SK-N-SH (cell line): ENCODE measurements at regions not wholly inside any gene's neighbourhood (a gene's known extent, or its start where the extent isn't known, plus 50 kb on each side); places are given as distances from the start of the nearest gene placed in this dataset.

Experiments
- CTCF ChIA-PET: fragments of 300-600, 350-600 bp; formaldehyde crosslinking; extraction: SDS; loops from one replicate; lab custom pipeline; 2021; lab: Yijun Ruan, JAX
- POLR2A ChIA-PET: fragments of 350-600 bp; sonication (Branson Sonifier 250); formaldehyde crosslinking; extraction: SDS; loops from one replicate; lab custom pipeline; 2020; ENCODE audit warnings: antibody characterized with exemption, inconsistent platforms; lab: Yijun Ruan, JAX
- DNase-seq: peaks from one replicate; pipeline ENCODE4 v3.0.0; 2012
- H2AFZ ChIP-seq: fragments of 200-600 bp; sonication (generic); 2 replicates; pipeline ENCODE4 v1.8.1; 2016; ENCODE audit warnings: antibody characterized with exemption, mild to moderate bottlenecking, low read depth
- H3F3A ChIP-seq: fragments of 200-600 bp; sonication (generic); replicated peaks from 2 replicates; pipeline ENCODE3; 2016; ENCODE audit warnings: antibody characterized with exemption, mild to moderate bottlenecking; ENCODE audit not compliant: insufficient read depth
- H3K27ac ChIP-seq, 2 experiments: fragments of 200-500 bp in 1 of 2; fragments of 200-600 bp in 1 of 2; sonication (Bioruptor generic) in 1 of 2; sonication (generic), shearing (Covaris generic) in 1 of 2; 2 replicates each; pipeline versions ENCODE4 v1.5.1 to v1.6.1; 2014 to 2016; ENCODE audit warnings: low read depth in 2 of 2, inconsistent platforms in 1 of 2, low read length in 1 of 2, mild to moderate bottlenecking in 1 of 2, mixed read lengths in 1 of 2
- H3K27me3 ChIP-seq: fragments of 200-600 bp; sonication (generic), shearing (Covaris generic); 2 replicates; pipeline ENCODE4 v1.6.1; 2016; ENCODE audit warnings: mixed run types; ENCODE audit not compliant: insufficient read depth
- H3K36me3 ChIP-seq, 2 experiments: fragments of 200-500 bp in 1 of 2; fragments of 200-600 bp in 1 of 2; sonication (Bioruptor generic) in 1 of 2; sonication (generic) in 1 of 2; replicated peaks in 1 of 2; 2 replicates each; pipeline versions ENCODE3 to v1.5.1; 2014 to 2016; ENCODE audit warnings: low read length in 1 of 2, mild to moderate bottlenecking in 1 of 2; ENCODE audit not compliant: insufficient read depth in 2 of 2, control insufficient read depth in 1 of 2
- H3K4me1 ChIP-seq, 2 experiments: fragments of 200-500 bp in 1 of 2; fragments of 200-600 bp in 1 of 2; sonication (Bioruptor generic) in 1 of 2; sonication (generic), shearing (Covaris generic) in 1 of 2; 2 replicates each; pipeline versions ENCODE4 v1.5.1 to v1.6.1; 2014 to 2016; ENCODE audit warnings: low read depth in 1 of 2, low read length in 1 of 2, mixed run types in 1 of 2; ENCODE audit not compliant: insufficient read depth in 2 of 2, control insufficient read depth in 1 of 2
- H3K4me2 ChIP-seq: fragments of 200-600 bp; sonication (generic), shearing (Covaris generic); 2 replicates; pipeline ENCODE4 v1.6.1; 2017; ENCODE audit warnings: mixed run types
- H3K4me3 ChIP-seq, 2 experiments: fragments of 200-500 bp in 1 of 2; fragments of 200-600 bp in 1 of 2; sonication (Bioruptor generic) in 1 of 2; sonication (generic), shearing (Covaris generic) in 1 of 2; 2 replicates each; pipeline versions ENCODE4 v1.5.1 to v1.8.1; 2014 to 2016; ENCODE audit warnings: low read depth in 2 of 2, inconsistent platforms in 1 of 2, low read length in 1 of 2, mild to moderate bottlenecking in 1 of 2, mixed read lengths in 1 of 2, moderate library complexity in 1 of 2
- H3K79me2 ChIP-seq: fragments of 200-600 bp; sonication (generic); 2 replicates; pipeline ENCODE4 v1.8.1; 2017; ENCODE audit warnings: mild to moderate bottlenecking; ENCODE audit not compliant: insufficient read depth
- H3K9ac ChIP-seq: fragments of 200-600 bp; sonication (generic); 2 replicates; pipeline ENCODE4 v1.6.1; 2017; ENCODE audit warnings: mixed run types
- H3K9me2 ChIP-seq: fragments of 200-600 bp; sonication (generic); 2 replicates; pipeline ENCODE4 v1.6.1; 2017; ENCODE audit warnings: mixed run types
- H3K9me3 ChIP-seq: fragments of 200-600 bp; sonication (generic); 2 replicates; pipeline ENCODE4 v1.6.1; 2017; ENCODE audit warnings: mixed run types, mild to moderate bottlenecking, moderate library complexity
- H4K20me1 ChIP-seq: fragments of 200-600 bp; sonication (generic); 2 replicates; pipeline ENCODE4 v1.6.1; 2017; ENCODE audit warnings: mild to moderate bottlenecking, mixed run types; ENCODE audit not compliant: insufficient read depth
- CHD2 ChIP-seq: fragments of 150-350 bp; IDR thresholded peaks from 2 replicates; pipeline ENCODE4 v1.6.1; 2018; ENCODE audit warnings: low read length; ENCODE audit not compliant: partially characterized antibody
- ELF1 ChIP-seq: IDR thresholded peaks from 2 replicates; pipeline ENCODE4 v1.4.0; 2012
- EP300 ChIP-seq, 2 experiments: IDR thresholded peaks; 2 replicates each; pipeline versions ENCODE4 v1.4.0 to v1.6.1; 2012; ENCODE audit warnings: borderline replicate concordance in 1 of 2, low read depth in 1 of 2, low read length in 1 of 2
- FOSL2 ChIP-seq: IDR thresholded peaks from 2 replicates; pipeline ENCODE4 v1.4.0; 2012; ENCODE audit warnings: low read depth, mild to moderate bottlenecking, moderate library complexity, borderline replicate concordance
- FOXJ3 ChIP-seq: sonication (generic); formaldehyde crosslinking; IDR thresholded peaks from 2 replicates; pipeline ENCODE4 v1.5.1; 2020; ENCODE audit warnings: mild to moderate bottlenecking, missing genetic modification reagents
- GABPA ChIP-seq: IDR thresholded peaks from 2 replicates; pipeline ENCODE4 v1.4.0; 2012; ENCODE audit warnings: low read depth, mild to moderate bottlenecking
- GATA2 ChIP-seq: sonication (generic); formaldehyde crosslinking; IDR thresholded peaks from 2 replicates; pipeline ENCODE4 v1.5.0; 2020; ENCODE audit warnings: mild to moderate bottlenecking, missing genetic modification reagents
- JUND ChIP-seq: IDR thresholded peaks from 2 replicates; pipeline ENCODE4 v1.4.0; 2012
- MAX ChIP-seq: IDR thresholded peaks from 2 replicates; pipeline ENCODE4 v1.4.0; 2012; ENCODE audit warnings: low read depth
- MEF2A ChIP-seq: IDR thresholded peaks from 2 replicates; pipeline ENCODE4 v1.4.0; 2012; ENCODE audit warnings: low read depth, borderline replicate concordance
- MXI1 ChIP-seq: IDR thresholded peaks from 2 replicates; pipeline ENCODE4 v1.6.1; 2012; ENCODE audit warnings: mild to moderate bottlenecking, low read depth, low read length, improper control_type of control experiment
- NFIC ChIP-seq: IDR thresholded peaks from 2 replicates; pipeline ENCODE4 v1.4.0; 2012; ENCODE audit warnings: borderline replicate concordance
- NRF1 ChIP-seq: IDR thresholded peaks from 2 replicates; pipeline ENCODE4 v1.6.1; 2012; ENCODE audit warnings: low read depth, mild to moderate bottlenecking, low read length
- PBX3 ChIP-seq: IDR thresholded peaks from 2 replicates; pipeline ENCODE4; 2012
- POLR2AphosphoS5 ChIP-seq: IDR thresholded peaks from 2 replicates; pipeline ENCODE4 v1.6.1; 2012; ENCODE audit warnings: low read depth, low read length
- RFX5 ChIP-seq: IDR thresholded peaks from 2 replicates; pipeline ENCODE4 v1.6.1; 2012; ENCODE audit warnings: mild to moderate bottlenecking, improper control_type of control experiment, low read length
- RXRA ChIP-seq: IDR thresholded peaks from 2 replicates; pipeline ENCODE4 v1.4.0; 2012; ENCODE audit warnings: low read depth, mild to moderate bottlenecking, borderline replicate concordance
- SMC3 ChIP-seq: IDR thresholded peaks from 2 replicates; pipeline ENCODE4 v1.6.1; 2012; ENCODE audit warnings: low read depth, low read length, improper control_type of control experiment
- TAF1 ChIP-seq: IDR thresholded peaks from 2 replicates; pipeline ENCODE4 v1.6.1; 2012; ENCODE audit warnings: low read depth, mild to moderate bottlenecking, low read length, moderate library complexity, borderline replicate concordance
- TCF12 ChIP-seq: IDR thresholded peaks from 2 replicates; pipeline ENCODE4 v1.4.0; 2012
- TEAD4 ChIP-seq: IDR thresholded peaks from 2 replicates; pipeline ENCODE4 v1.4.0; 2012; ENCODE audit warnings: mild to moderate bottlenecking, borderline replicate concordance; ENCODE audit not compliant: insufficient read depth
- USF1 ChIP-seq: IDR thresholded peaks from 2 replicates; pipeline ENCODE4 v1.4.0; 2012; ENCODE audit warnings: low read depth, borderline replicate concordance
- USF2 ChIP-seq: fragments of 150-350 bp; IDR thresholded peaks from 2 replicates; pipeline ENCODE4 v1.6.1; 2017; ENCODE audit warnings: antibody characterized with exemption, low read length, low read depth, borderline replicate concordance
- YY1 ChIP-seq: IDR thresholded peaks from 2 replicates; pipeline ENCODE4 v1.4.0; 2012; ENCODE audit warnings: low read depth, mild to moderate bottlenecking
- WGBS: methylation state at CpG from one replicate; pipeline ENCODE4 v1.1.6; 2017; ENCODE audit warnings: low lambda C conversion rate; 5-methylcytosine and 5-hydroxymethylcytosine counted together
- TF ChIP-seq, protein P1 (sequence below): IDR thresholded peaks from 2 replicates; pipeline ENCODE4 v1.6.1; 2012; ENCODE audit warnings: mild to moderate bottlenecking, low read depth, low read length, moderate library complexity
- TF ChIP-seq, protein P2 (sequence below): fragments of 200-600 bp; sonication (generic); IDR thresholded peaks from 2 replicates; pipeline ENCODE4 v1.6.1; 2017; ENCODE audit warnings: antibody characterized with exemption, mild to moderate bottlenecking, moderate library complexity

- no peaks in the 10 kb centered on the region for H3K27me3 ChIP-seq
- no peaks in the 10 kb centered on the region for H3K9me3 ChIP-seq
- no peaks in the 10 kb centered on the region for H3K9me2 ChIP-seq
- H3F3A ChIP-seq = peaks cover 40% of the 10 kb centered on the region
- no peaks in the 10 kb centered on the region for H3K79me2 ChIP-seq
- 46% methylated on average over 3 of the region's 3 CpGs for WGBS
- no peaks in the 10 kb centered on the region for H3K36me3 ChIP-seq
- peak overlapping the region; percentile 83 to 99 for H3K27ac ChIP-seq
- peak overlapping the region; percentile 50; the same call in 1 of the 2 replicates for H3K9ac ChIP-seq
- peak overlapping the region; percentile 42 for H3K4me2 ChIP-seq
- ChIA-PET CTCF (no interaction called here), POLR2A (no interaction called here)
- no peak for DNase-seq
- peak overlapping the region; percentile 60 for H2AFZ ChIP-seq
- no peak overlapping the region for H3K4me3 ChIP-seq
- no peaks in the 10 kb centered on the region for H4K20me1 ChIP-seq
- H3K4me1 ChIP-seq = peaks cover 0 to 21% of the 10 kb centered on the region in 2 experiments; a peak in 3 of 4 replicates
- TF ChIP-seq POLR2AphosphoS5 (no peak; the same call in 1 of the 2 replicates), USF1 (no peak), JUND (peak; percentile 61), MAX (no peak), ELF1 (no peak), TCF12 (peak; percentile 30; the same call in 1 of the 2 replicates), EP300 (IDR thresholded peaks at IDR 0.05; ENCODE audit: borderline replicate concordance in 1 of 2, low read depth in 1 of 2, low read length in 1 of 2) (no peak), TAF1 (no peak), YY1 (no peak), RXRA (no peak), PBX3 (0 out of 2 replicates have a peak, but pooled peaks have one; percentile 24), USF2 (no peak), SMC3 (no peak), NFIC (no peak), FOSL2 (peak; percentile 74; the same call in 1 of the 2 replicates), GATA2 (no peak), MXI1 (no peak), CHD2 (no peak), NRF1 (no peak), MEF2A (no peak), GABPA (no peak), RFX5 (no peak), TEAD4 (no peak), FOXJ3 (CRISPR knock-in tag) (no peak)
- TF ChIP-seq, protein P1, sequence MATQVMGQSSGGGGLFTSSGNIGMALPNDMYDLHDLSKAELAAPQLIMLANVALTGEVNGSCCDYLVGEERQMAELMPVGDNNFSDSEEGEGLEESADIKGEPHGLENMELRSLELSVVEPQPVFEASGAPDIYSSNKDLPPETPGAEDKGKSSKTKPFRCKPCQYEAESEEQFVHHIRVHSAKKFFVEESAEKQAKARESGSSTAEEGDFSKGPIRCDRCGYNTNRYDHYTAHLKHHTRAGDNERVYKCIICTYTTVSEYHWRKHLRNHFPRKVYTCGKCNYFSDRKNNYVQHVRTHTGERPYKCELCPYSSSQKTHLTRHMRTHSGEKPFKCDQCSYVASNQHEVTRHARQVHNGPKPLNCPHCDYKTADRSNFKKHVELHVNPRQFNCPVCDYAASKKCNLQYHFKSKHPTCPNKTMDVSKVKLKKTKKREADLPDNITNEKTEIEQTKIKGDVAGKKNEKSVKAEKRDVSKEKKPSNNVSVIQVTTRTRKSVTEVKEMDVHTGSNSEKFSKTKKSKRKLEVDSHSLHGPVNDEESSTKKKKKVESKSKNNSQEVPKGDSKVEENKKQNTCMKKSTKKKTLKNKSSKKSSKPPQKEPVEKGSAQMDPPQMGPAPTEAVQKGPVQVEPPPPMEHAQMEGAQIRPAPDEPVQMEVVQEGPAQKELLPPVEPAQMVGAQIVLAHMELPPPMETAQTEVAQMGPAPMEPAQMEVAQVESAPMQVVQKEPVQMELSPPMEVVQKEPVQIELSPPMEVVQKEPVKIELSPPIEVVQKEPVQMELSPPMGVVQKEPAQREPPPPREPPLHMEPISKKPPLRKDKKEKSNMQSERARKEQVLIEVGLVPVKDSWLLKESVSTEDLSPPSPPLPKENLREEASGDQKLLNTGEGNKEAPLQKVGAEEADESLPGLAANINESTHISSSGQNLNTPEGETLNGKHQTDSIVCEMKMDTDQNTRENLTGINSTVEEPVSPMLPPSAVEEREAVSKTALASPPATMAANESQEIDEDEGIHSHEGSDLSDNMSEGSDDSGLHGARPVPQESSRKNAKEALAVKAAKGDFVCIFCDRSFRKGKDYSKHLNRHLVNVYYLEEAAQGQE = no peak
- TF ChIP-seq, protein P2, sequence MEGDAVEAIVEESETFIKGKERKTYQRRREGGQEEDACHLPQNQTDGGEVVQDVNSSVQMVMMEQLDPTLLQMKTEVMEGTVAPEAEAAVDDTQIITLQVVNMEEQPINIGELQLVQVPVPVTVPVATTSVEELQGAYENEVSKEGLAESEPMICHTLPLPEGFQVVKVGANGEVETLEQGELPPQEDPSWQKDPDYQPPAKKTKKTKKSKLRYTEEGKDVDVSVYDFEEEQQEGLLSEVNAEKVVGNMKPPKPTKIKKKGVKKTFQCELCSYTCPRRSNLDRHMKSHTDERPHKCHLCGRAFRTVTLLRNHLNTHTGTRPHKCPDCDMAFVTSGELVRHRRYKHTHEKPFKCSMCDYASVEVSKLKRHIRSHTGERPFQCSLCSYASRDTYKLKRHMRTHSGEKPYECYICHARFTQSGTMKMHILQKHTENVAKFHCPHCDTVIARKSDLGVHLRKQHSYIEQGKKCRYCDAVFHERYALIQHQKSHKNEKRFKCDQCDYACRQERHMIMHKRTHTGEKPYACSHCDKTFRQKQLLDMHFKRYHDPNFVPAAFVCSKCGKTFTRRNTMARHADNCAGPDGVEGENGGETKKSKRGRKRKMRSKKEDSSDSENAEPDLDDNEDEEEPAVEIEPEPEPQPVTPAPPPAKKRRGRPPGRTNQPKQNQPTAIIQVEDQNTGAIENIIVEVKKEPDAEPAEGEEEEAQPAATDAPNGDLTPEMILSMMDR = no peak
Observed at GRCh38 chr5:111954516-111955395, 197.8 kb upstream of the NREP start.
